Caco-2 (cell line): ENCODE measurements at regions not wholly inside any gene's neighbourhood (a gene's known extent, or its start where the extent isn't known, plus 50 kb on each side); places are given as distances from the start of the nearest gene placed in this dataset.

Source experiments
- BruUV-seq: library from RNA; stranded (reverse); fragments of 400-500 nt; replicated peaks from 2 replicates; lab custom pipeline; 2021; lab: Mats Ljungman, UMichigan
- CTCF ChIA-PET: fragments of 300-600 bp; sonication (Branson Sonifier 250); formaldehyde crosslinking; loops from one replicate; lab custom pipeline; 2022; ENCODE audit warnings: antibody characterized with exemption; lab: Charles Lee
- POLR2A ChIA-PET: fragments of 300-600 bp; sonication (Branson Sonifier 250); formaldehyde crosslinking; loops from one replicate; lab custom pipeline; 2022; ENCODE audit warnings: antibody characterized with exemption; lab: Charles Lee
- DNase-seq, 2 experiments: peaks; one replicate each; pipeline versions ENCODE4 v3.0.0 to v3.0.0-alpha.2; 2020 to 2022
- H3K27me3 ChIP-seq: replicated peaks from 2 replicates; pipeline ENCODE4 v1.6.0; 2011; ENCODE audit warnings: low read length; ENCODE audit not compliant: control insufficient read depth, insufficient read depth
- H3K36me3 ChIP-seq: 2 replicates; pipeline ENCODE4 v1.5.1; 2011; ENCODE audit warnings: low read length; ENCODE audit not compliant: control insufficient read depth, insufficient read depth
- H3K4me1 ChIP-seq: fragments of 250-450 bp; sonication (Bioruptor Pico); 2 replicates; pipeline ENCODE4 v1.5.1; 2020; ENCODE audit warnings: mild to moderate bottlenecking
- H3K4me3 ChIP-seq: 2 replicates; pipeline ENCODE4 v1.5.1; 2011; ENCODE audit warnings: low read depth, mild to moderate bottlenecking, control low read depth, low read length
- H3K9me3 ChIP-seq: fragments of 250-450 bp; sonication (Bioruptor Pico); 2 replicates; pipeline ENCODE4 v1.5.1; 2020; ENCODE audit warnings: mild to moderate bottlenecking, moderate library complexity
- H3K27ac Mint-ChIP-seq: one replicate; pipeline ENCODE4 v1.8.0; 2022; ENCODE audit warnings: mixed read lengths; ENCODE audit not compliant: unreplicated experiment
- H3K27me3 Mint-ChIP-seq: one replicate; pipeline ENCODE4 v1.8.0; 2022; ENCODE audit warnings: mixed read lengths; ENCODE audit not compliant: insufficient read depth, unreplicated experiment
- H3K36me3 Mint-ChIP-seq: one replicate; pipeline ENCODE4 v1.8.0; 2022; ENCODE audit warnings: mild to moderate bottlenecking, mixed read lengths; ENCODE audit not compliant: insufficient read depth, unreplicated experiment
- H3K4me1 Mint-ChIP-seq: one replicate; pipeline ENCODE4 v1.8.0; 2022; ENCODE audit warnings: low read depth, mixed read lengths; ENCODE audit not compliant: unreplicated experiment
- H3K4me3 Mint-ChIP-seq: one replicate; pipeline ENCODE4 v1.8.0; 2022; ENCODE audit warnings: mild to moderate bottlenecking, moderate library complexity, mixed read lengths; ENCODE audit not compliant: unreplicated experiment
- H3K9me3 Mint-ChIP-seq: one replicate; pipeline ENCODE4 v1.8.0; 2022; ENCODE audit warnings: mixed read lengths; ENCODE audit not compliant: unreplicated experiment
- CTCF ChIP-seq, 2 experiments: fragments of 200-600 bp in 1 of 2; IDR thresholded peaks; 1 replicate in 1 of 2; 2 replicates in 1 of 2; pipeline versions ENCODE4 v1.5.1 to v1.8.0; 2011 to 2022; ENCODE audit warnings: antibody characterized with exemption in 1 of 2, control low read depth in 1 of 2, inconsistent platforms in 1 of 2, low read depth in 1 of 2, low read length in 1 of 2, mild to moderate bottlenecking in 1 of 2, moderate library complexity in 1 of 2; ENCODE audit not compliant: insufficient read depth in 1 of 2, severe bottlenecking in 1 of 2, unreplicated experiment in 1 of 2
- intact Hi-C: fragments of 100-400 bp; cut with micrococcal nuclease; formaldehyde crosslinking; loops from one replicate; pipeline ENCODE4 v1.10.0; 2022; ENCODE audit not compliant: unreplicated experiment

GRCh38 chr1:201706109-201706508, 122.8 kb upstream of the IPO9 start:
- H3K27me3 ChIP-seq, result no peaks in the 10 kb centered on the region
- no peak overlapping the region for H3K4me3 ChIP-seq
- H3K27ac Mint-ChIP-seq, result no peak overlapping the region
- DNase-seq, result no peak
- CTCF ChIA-PET, result interaction anchor here (0.5 to 8.1 kb wide), 4 partner anchors 79 to 157 kb away, joined by 3 to 178 read pairs (median 4); no protein-coding TSS in a partner anchor
- POLR2A ChIA-PET, result no interaction called here
- peaks cover 3% of the 10 kb centered on the region for H3K27me3 Mint-ChIP-seq
- no peaks in the 10 kb centered on the region for H3K4me1 ChIP-seq
- no TSS peak for BruUV-seq
- no peaks in the 10 kb centered on the region for H3K9me3 ChIP-seq
- TF ChIP-seq CTCF (IDR thresholded peaks at IDR 0.05; ENCODE audit: insufficient read depth in 1 of 2, low read depth in 1 of 2, low read length in 1 of 2, severe bottlenecking in 1 of 2, unreplicated experiment in 1 of 2), result no peak
- no peaks in the 10 kb centered on the region for H3K4me1 Mint-ChIP-seq
- H3K9me3 Mint-ChIP-seq, result peaks cover 15% of the 10 kb centered on the region
- intact Hi-C loops, result no loop called here
- no peaks in the 10 kb centered on the region for H3K36me3 ChIP-seq
- H3K4me3 Mint-ChIP-seq, result no peak overlapping the region
- no peaks in the 10 kb centered on the region for H3K36me3 Mint-ChIP-seq

- TF ChIP-seq CTCF (IDR thresholded peaks at IDR 0.05; ENCODE audit: insufficient read depth in 1 of 2, low read depth in 1 of 2, low read length in 1 of 2, severe bottlenecking in 1 of 2, unreplicated experiment in 1 of 2), result no peak
- H3K36me3 ChIP-seq, result no peaks in the 10 kb centered on the region
- ChIA-PET CTCF (interaction anchor here (8.1 kb wide), 1 partner anchor 86 kb away, joined by 178 read pairs; no protein-coding TSS in a partner anchor), POLR2A (no interaction called here)
- no peaks in the 10 kb centered on the region for H3K9me3 ChIP-seq
- H3K27me3 ChIP-seq, result no peaks in the 10 kb centered on the region
- no peaks in the 10 kb centered on the region for H3K4me1 ChIP-seq
- Mint-ChIP-seq H3K4me3 (no peak overlapping the region), H3K27me3 (peaks cover under 1% of the 10 kb centered on the region), H3K4me1 (no peaks in the 10 kb centered on the region), H3K9me3 (peaks cover 10% of the 10 kb centered on the region), H3K27ac (no peak overlapping the region), H3K36me3 (no peaks in the 10 kb centered on the region)
- no TSS peak for BruUV-seq
- intact Hi-C loops, result no loop called here
- DNase-seq, result no peak
- H3K4me3 ChIP-seq, result no peak overlapping the region
Observed at GRCh38 chr1:201707027-201707426, 121.9 kb upstream of the IPO9 start.

- Histone ChIP-seq H3K4me3 (no peak overlapping the region), H3K27me3 (no peaks in the 10 kb centered on the region), H3K36me3 (no peaks in the 10 kb centered on the region), H3K9me3 (no peaks in the 10 kb centered on the region), H3K4me1 (no peaks in the 10 kb centered on the region)
- Mint-ChIP-seq H3K4me1 (no peaks in the 10 kb centered on the region), H3K36me3 (no peaks in the 10 kb centered on the region), H3K27ac (no peak overlapping the region), H3K4me3 (no peak overlapping the region), H3K27me3 (no peaks in the 10 kb centered on the region), H3K9me3 (peaks cover 4% of the 10 kb centered on the region)
- no TSS peak for BruUV-seq
- CTCF ChIA-PET, result interaction anchor here (0.5 to 8.1 kb wide), 3 partner anchors 76 to 355 kb away, joined by 3 to 178 read pairs (median 17); no protein-coding TSS in a partner anchor
- intact Hi-C loops, result no loop called here
- no peak for TF ChIP-seq CTCF (IDR thresholded peaks at IDR 0.05; ENCODE audit: insufficient read depth in 1 of 2, low read depth in 1 of 2, low read length in 1 of 2, severe bottlenecking in 1 of 2, unreplicated experiment in 1 of 2)
- no peak for DNase-seq
- POLR2A ChIA-PET, result no interaction called here
Observed at GRCh38 chr1:201707656-201708055, 121.3 kb upstream of the IPO9 start.
